ENCODE measurements at regions not wholly inside any gene's neighbourhood (a gene's known extent, or its start where the extent isn't known, plus 50 kb on each side); places are given as distances from the start of the nearest gene placed in this dataset.

- no peaks in the 10 kb centered on the region for H3K9me3 ChIP-seq (ENCODE audit: control insufficient read depth, low read length)
- WGBS, result 60% methylated on average over 1 of the region's 1 CpG
- no peak overlapping the region for H3K4me3 ChIP-seq (ENCODE audit: low read length)
Observed at GRCh38 chr13:73948848-73949529, 185.2 kb downstream of the KLF12 start.

GRCh38 chr13:73945871-73946270 is 188.3 kb downstream of the KLF12 start:
- Histone ChIP-seq H3K4me3 (ENCODE audit: low read length) (no peak overlapping the region), H3K9me3 (ENCODE audit: control insufficient read depth, low read length) (no peaks in the 10 kb centered on the region), H3K27ac (ENCODE audit: low read length) (peak overlapping the region; percentile 1), H3K27me3 (ENCODE audit: control insufficient read depth, insufficient read depth) (no peaks in the 10 kb centered on the region), H3K4me1 (ENCODE audit: control insufficient read depth, insufficient read depth, low read length) (peaks cover 3% of the 10 kb centered on the region)
- ATAC-seq, result peak; percentile 76 to 78
- 40% methylated on average over 5 of the region's 5 CpGs for WGBS
- intact Hi-C loops (cut with DNase I), result loop anchor here in 1 of 4 donors (10.0 kb wide), 1 partner anchor 339 kb away; no protein-coding TSS in a partner anchor
- DNase-seq, result peak; percentile 44 to 72 (median 63)

More at GRCh38 chr13:73948848-73949529, 185.2 kb downstream of the KLF12 start:
- H3K27me3 ChIP-seq (ENCODE audit: control insufficient read depth, insufficient read depth), result no peaks in the 10 kb centered on the region
- DNase-seq (no peak), ATAC-seq (no peak)
- H3K27ac ChIP-seq (ENCODE audit: low read length), result no peak overlapping the region
- H3K4me1 ChIP-seq (ENCODE audit: control insufficient read depth, insufficient read depth, low read length), result peaks cover 3% of the 10 kb centered on the region
- intact Hi-C loops (cut with DNase I), result loop anchor here in 1 of 4 donors (10.0 kb wide), 1 partner anchor 336 kb away; no protein-coding TSS in a partner anchor

GRCh38 chr13:73945382-73945781 is 188.8 kb downstream of the KLF12 start:
- DNase-seq (no peak), ATAC-seq (no peak)
- Histone ChIP-seq H3K9me3 (ENCODE audit: control insufficient read depth, low read length) (no peaks in the 10 kb centered on the region), H3K4me3 (ENCODE audit: low read length) (no peak overlapping the region), H3K4me1 (ENCODE audit: control insufficient read depth, insufficient read depth, low read length) (peaks cover 3% of the 10 kb centered on the region), H3K27ac (ENCODE audit: low read length) (no peak overlapping the region), H3K27me3 (ENCODE audit: control insufficient read depth, insufficient read depth) (no peaks in the 10 kb centered on the region)
- intact Hi-C loops (cut with DNase I), result loop anchor here in 1 of 4 donors (10.0 kb wide), 1 partner anchor 339 kb away; no protein-coding TSS in a partner anchor
- WGBS, result 57% methylated on average over 3 of the region's 3 CpGs

DNA sequence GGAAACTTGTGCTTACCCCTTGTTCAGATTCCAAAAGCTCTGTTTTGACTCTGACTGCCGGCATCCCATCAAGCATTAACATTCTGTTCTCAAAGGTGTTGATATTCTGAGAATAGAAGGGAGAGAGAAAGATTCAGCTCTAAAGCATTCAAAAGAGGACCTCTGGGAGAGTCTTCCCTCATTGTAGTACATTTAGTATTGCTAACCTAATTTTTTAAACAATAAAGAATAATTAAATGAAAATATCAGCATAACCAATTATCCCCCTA is 190.3 kb downstream of the KLF12 start:
- intact Hi-C loops (cut with DNase I), result loop anchor here in 1 of 4 donors (10.0 kb wide), 1 partner anchor 341 kb away; no protein-coding TSS in a partner anchor
- Histone ChIP-seq H3K27me3 (ENCODE audit: control insufficient read depth, insufficient read depth) (no peaks in the 10 kb centered on the region), H3K4me1 (ENCODE audit: control insufficient read depth, insufficient read depth, low read length) (peaks cover 3% of the 10 kb centered on the region), H3K27ac (ENCODE audit: low read length) (no peak overlapping the region), H3K4me3 (ENCODE audit: low read length) (no peak overlapping the region), H3K9me3 (ENCODE audit: control insufficient read depth, low read length) (no peaks in the 10 kb centered on the region)
- ATAC-seq, result no peak
- WGBS, result 49% methylated on average over 1 of the region's 1 CpG
- DNase-seq, result no peak

GRCh38 chr13:73943137-73943964 is 190.9 kb downstream of the KLF12 start:
- no peak for ATAC-seq
- Histone ChIP-seq H3K9me3 (ENCODE audit: control insufficient read depth, low read length) (no peaks in the 10 kb centered on the region), H3K4me3 (ENCODE audit: low read length) (no peak overlapping the region), H3K27me3 (ENCODE audit: control insufficient read depth, insufficient read depth) (no peaks in the 10 kb centered on the region), H3K27ac (ENCODE audit: low read length) (no peak overlapping the region), H3K4me1 (ENCODE audit: control insufficient read depth, insufficient read depth, low read length) (peaks cover 3% of the 10 kb centered on the region)
- 65% methylated on average over 4 of the region's 4 CpGs for WGBS
- intact Hi-C loops (cut with DNase I), result loop anchor here in 1 of 4 donors (10.0 kb wide), 1 partner anchor 341 kb away; no protein-coding TSS in a partner anchor
- no peak for DNase-seq

GRCh38 chr13:73941752-73942151 is 192.5 kb downstream of the KLF12 start:
- ATAC-seq, result no peak
- H3K4me1 ChIP-seq (ENCODE audit: control insufficient read depth, insufficient read depth, low read length), result peaks cover 4% of the 10 kb centered on the region
- H3K4me3 ChIP-seq (ENCODE audit: low read length), result no peak overlapping the region
- intact Hi-C loops (cut with DNase I), result loop anchor here in 1 of 4 donors (10.0 kb wide), 1 partner anchor 343 kb away; no protein-coding TSS in a partner anchor
- 77% methylated on average over 1 of the region's 1 CpG for WGBS
- DNase-seq, result no peak
- no peak overlapping the region for H3K27ac ChIP-seq (ENCODE audit: low read length)
- no peaks in the 10 kb centered on the region for H3K27me3 ChIP-seq (ENCODE audit: control insufficient read depth, insufficient read depth)
- H3K9me3 ChIP-seq (ENCODE audit: control insufficient read depth, low read length), result no peaks in the 10 kb centered on the region

DNA sequence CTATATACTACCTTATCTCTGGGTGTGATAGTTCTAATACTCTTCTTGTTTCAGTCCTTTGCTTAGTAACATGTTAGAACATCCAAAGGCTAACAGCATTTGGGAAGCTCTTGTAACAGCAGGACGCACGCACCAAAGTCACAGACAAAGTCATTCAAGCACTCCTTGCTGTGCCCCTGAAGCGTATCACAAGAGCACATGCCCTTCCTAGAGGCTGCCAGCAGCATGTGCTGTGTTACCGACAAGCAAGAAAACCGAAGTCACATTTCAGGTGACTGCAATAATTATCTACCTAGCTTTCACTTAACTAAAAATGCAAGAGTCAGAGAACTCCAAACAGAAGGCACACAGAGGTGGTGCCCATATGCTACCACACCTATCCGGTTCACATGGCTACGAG is 194.1 kb downstream of the KLF12 start:
- WGBS, result 67% methylated on average over 7 of the region's 7 CpGs
- H3K9me3 ChIP-seq (ENCODE audit: control insufficient read depth, low read length), result no peaks in the 10 kb centered on the region
- peaks cover 5% of the 10 kb centered on the region for H3K4me1 ChIP-seq (ENCODE audit: control insufficient read depth, insufficient read depth, low read length)
- peak overlapping the region; percentile 8 for H3K27ac ChIP-seq (ENCODE audit: low read length)
- DNase-seq (peak; percentile 21 to 55 (median 49)), ATAC-seq (peak; percentile 84 to 87)
- intact Hi-C loops (cut with DNase I), result loop anchor here in 1 of 4 donors (10.0 kb wide), 1 partner anchor 345 kb away; no protein-coding TSS in a partner anchor
- no peaks in the 10 kb centered on the region for H3K27me3 ChIP-seq (ENCODE audit: control insufficient read depth, insufficient read depth)
- no peak overlapping the region for H3K4me3 ChIP-seq (ENCODE audit: low read length)

- ATAC-seq, result peak in 1 of 2 donors; percentile 17
- no peaks in the 10 kb centered on the region for H3K27me3 ChIP-seq (ENCODE audit: control insufficient read depth, insufficient read depth)
- WGBS, result 84% methylated on average over 1 of the region's 1 CpG
- no peak overlapping the region for H3K4me3 ChIP-seq (ENCODE audit: low read length)
- DNase-seq, result no peak
- H3K4me1 ChIP-seq (ENCODE audit: control insufficient read depth, insufficient read depth, low read length), result peaks cover 5% of the 10 kb centered on the region
- H3K27ac ChIP-seq (ENCODE audit: low read length), result peak overlapping the region; percentile 0
- intact Hi-C loops (cut with DNase I), result loop anchor here in 1 of 4 donors (10.0 kb wide), 1 partner anchor 345 kb away; no protein-coding TSS in a partner anchor
- H3K9me3 ChIP-seq (ENCODE audit: control insufficient read depth, low read length), result no peaks in the 10 kb centered on the region
Observed at GRCh38 chr13:73939603-73940002, 194.6 kb downstream of the KLF12 start.

- ATAC-seq (no peak), DNase-seq (no peak)
- 93% methylated on average over 3 of the region's 3 CpGs for WGBS
- Histone ChIP-seq H3K27ac (ENCODE audit: low read length) (no peak overlapping the region), H3K27me3 (ENCODE audit: control insufficient read depth, insufficient read depth) (no peaks in the 10 kb centered on the region), H3K4me1 (ENCODE audit: control insufficient read depth, insufficient read depth, low read length) (peaks cover 5% of the 10 kb centered on the region), H3K4me3 (ENCODE audit: low read length) (no peak overlapping the region), H3K9me3 (ENCODE audit: control insufficient read depth, low read length) (no peaks in the 10 kb centered on the region)
- intact Hi-C loops (cut with DNase I), result no loop called here
Observed at GRCh38 chr13:73939071-73939380, 195.2 kb downstream of the KLF12 start.

GRCh38 chr13:73938372-73939070 is 195.7 kb downstream of the KLF12 start:
- no peak overlapping the region for H3K27ac ChIP-seq (ENCODE audit: low read length)
- no peaks in the 10 kb centered on the region for H3K27me3 ChIP-seq (ENCODE audit: control insufficient read depth, insufficient read depth)
- peak in 1 of 2 donors; percentile 50 for ATAC-seq
- DNase-seq, result no peak
- intact Hi-C loops (cut with DNase I), result no loop called here
- peaks cover 5% of the 10 kb centered on the region for H3K4me1 ChIP-seq (ENCODE audit: control insufficient read depth, insufficient read depth, low read length)
- H3K4me3 ChIP-seq (ENCODE audit: low read length), result no peak overlapping the region
- WGBS, result 87% methylated on average over 10 of the region's 10 CpGs
- H3K9me3 ChIP-seq (ENCODE audit: control insufficient read depth, low read length), result no peaks in the 10 kb centered on the region

DNA sequence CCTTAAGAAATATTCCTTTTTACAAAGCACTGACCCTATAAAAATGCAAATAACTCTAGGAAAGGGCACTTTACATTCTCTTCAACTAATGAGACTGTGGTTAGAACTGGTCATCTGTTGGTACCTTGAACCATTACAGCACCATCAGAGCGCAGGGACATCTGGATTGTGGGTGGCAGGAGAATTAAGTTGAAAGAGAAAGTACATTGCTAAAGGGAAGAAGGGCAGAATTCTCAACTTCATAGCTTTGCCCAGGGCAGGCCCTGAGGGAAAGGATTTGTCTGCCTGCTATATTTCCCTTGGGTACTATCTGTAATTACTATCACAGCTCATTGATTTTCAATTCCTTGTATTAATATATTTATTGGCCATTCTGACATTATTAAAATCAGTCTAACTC is 196.8 kb downstream of the KLF12 start:
- Histone ChIP-seq H3K27me3 (ENCODE audit: control insufficient read depth, insufficient read depth) (no peaks in the 10 kb centered on the region), H3K9me3 (ENCODE audit: control insufficient read depth, low read length) (no peaks in the 10 kb centered on the region), H3K4me3 (ENCODE audit: low read length) (no peak overlapping the region), H3K4me1 (ENCODE audit: control insufficient read depth, insufficient read depth, low read length) (peaks cover 5% of the 10 kb centered on the region), H3K27ac (ENCODE audit: low read length) (no peak overlapping the region)
- DNase-seq, result no peak
- no peak for ATAC-seq
- intact Hi-C loops (cut with DNase I), result no loop called here
- 98% methylated on average over 1 of the region's 1 CpG for WGBS

Data from right cardiac atrium (tissue), 5 donors.